IMR-90 (cell line): ENCODE measurements at regions not wholly inside any gene's neighbourhood (a gene's known extent, or its start where the extent isn't known, plus 50 kb on each side); places are given as distances from the start of the nearest gene placed in this dataset.

Source experiments
- ATAC-seq: fragments of 200-7000 bp; cut with Tn5 transposase; 2 replicates; pipeline ENCODE4 v1.9.1; 2020; ENCODE audit warnings: low read depth, mild to moderate bottlenecking, moderate library complexity
- BruUV-seq: library from RNA; stranded (reverse); fragments of 400-500 nt; replicated peaks from 2 replicates; lab custom pipeline; 2021; lab: Mats Ljungman, UMichigan
- CTCF ChIA-PET: fragments of 300-600 bp; formaldehyde crosslinking; extraction: SDS; loops from one replicate; lab custom pipeline; 2021; ENCODE audit warnings: antibody characterized with exemption; lab: Yijun Ruan, JAX
- POLR2A ChIA-PET: fragments of 300-600 bp; sonication (Branson Sonifier 250); formaldehyde crosslinking; loops from one replicate; lab custom pipeline; 2022; ENCODE audit warnings: antibody characterized with exemption; ENCODE audit not compliant: unreplicated experiment; lab: Charles Lee
- DNase-seq: peaks from one replicate; pipeline ENCODE4 v3.0.0; 2013
- H2AFZ ChIP-seq: replicated peaks from 2 replicates; pipeline ENCODE3; 2013; ENCODE audit warnings: low read length, mild to moderate bottlenecking; ENCODE audit not compliant: poor library complexity
- H2AK5ac ChIP-seq: 2 replicates; pipeline ENCODE4 v1.6.1; 2013; ENCODE audit warnings: low read depth, low read length, inconsistent platforms
- H2AK9ac ChIP-seq: replicated peaks from 2 replicates; pipeline ENCODE3; 2013; ENCODE audit warnings: mild to moderate bottlenecking, low read depth, low read length, moderate library complexity; ENCODE audit not compliant: poor library complexity
- H2BK120ac ChIP-seq: 2 replicates; pipeline ENCODE4 v1.6.1; 2013; ENCODE audit warnings: low read depth, low read length, inconsistent platforms
- H2BK15ac ChIP-seq: 3 replicates; pipeline ENCODE4 v1.6.1; 2013; ENCODE audit warnings: low read depth, low read length, inconsistent platforms
- H2BK20ac ChIP-seq: 2 replicates; pipeline ENCODE4 v1.6.1; 2013; ENCODE audit warnings: low read depth, mild to moderate bottlenecking, inconsistent platforms, low read length, moderate library complexity
- H2BK5ac ChIP-seq: 2 replicates; pipeline ENCODE4 v1.6.1; 2013; ENCODE audit warnings: mild to moderate bottlenecking, low read depth, low read length, inconsistent platforms; ENCODE audit not compliant: poor library complexity, severe bottlenecking
- H3K14ac ChIP-seq: replicated peaks from 2 replicates; pipeline ENCODE4 v1.6.1; 2013; ENCODE audit warnings: low read depth, low read length, inconsistent platforms
- H3K18ac ChIP-seq: 2 replicates; pipeline ENCODE4 v1.6.1; 2013; ENCODE audit warnings: low read depth, low read length, control low read depth
- H3K23ac ChIP-seq: 2 replicates; pipeline ENCODE4 v1.6.1; 2013; ENCODE audit warnings: low read depth, low read length, inconsistent platforms
- H3K27ac ChIP-seq: 2 replicates; pipeline ENCODE4 v1.5.1; 2013; ENCODE audit warnings: mild to moderate bottlenecking, control low read depth, low read length; ENCODE audit not compliant: insufficient read depth
- H3K27me3 ChIP-seq: 2 replicates; pipeline ENCODE4 v1.6.1; 2013; ENCODE audit warnings: low read length; ENCODE audit not compliant: control insufficient read depth, insufficient read depth
- H3K36me3 ChIP-seq: 2 replicates; pipeline ENCODE4 v1.6.1; 2013; ENCODE audit warnings: low read length, mixed read lengths; ENCODE audit not compliant: control insufficient read depth, insufficient read depth
- H3K4ac ChIP-seq: 2 replicates; pipeline ENCODE4 v1.6.1; 2013; ENCODE audit warnings: low read depth, low read length, inconsistent platforms
- H3K4me1 ChIP-seq: 2 replicates; pipeline ENCODE4 v1.6.1; 2013; ENCODE audit warnings: low read length, mixed read lengths; ENCODE audit not compliant: control insufficient read depth, insufficient read depth
- H3K4me2 ChIP-seq: 2 replicates; pipeline ENCODE4 v1.6.1; 2013; ENCODE audit warnings: low read depth, mild to moderate bottlenecking, control low read depth, low read length, moderate library complexity
- H3K4me3 ChIP-seq: 2 replicates; pipeline ENCODE4 v1.5.1; 2013; ENCODE audit warnings: low read depth, mild to moderate bottlenecking, control low read depth, low read length, moderate library complexity; ENCODE audit not compliant: insufficient read depth
- H3K56ac ChIP-seq: 2 replicates; pipeline ENCODE4 v1.6.1; 2013; ENCODE audit warnings: low read length, inconsistent platforms; ENCODE audit not compliant: insufficient read depth; ENCODE audit errors: extremely low read depth
- H3K79me1 ChIP-seq, 2 experiments: 2 replicates each; pipeline ENCODE4 v1.6.1; 2013; ENCODE audit warnings: low read length in 2 of 2, inconsistent platforms in 1 of 2, low read depth in 1 of 2
- H3K9ac ChIP-seq: 2 replicates; pipeline ENCODE4 v1.6.1; 2013; ENCODE audit warnings: low read depth, low read length, control low read depth
- H3K9me1 ChIP-seq: 2 replicates; pipeline ENCODE4 v1.6.1; 2013; ENCODE audit warnings: low read length, inconsistent platforms; ENCODE audit not compliant: insufficient read depth
- H3K9me3 ChIP-seq: 2 replicates; pipeline ENCODE4 v1.6.1; 2013; ENCODE audit warnings: low read length; ENCODE audit not compliant: control insufficient read depth, insufficient read depth
- H4K20me1 ChIP-seq: 2 replicates; pipeline ENCODE4 v1.6.1; 2013; ENCODE audit warnings: low read length, inconsistent platforms; ENCODE audit not compliant: insufficient read depth
- H4K5ac ChIP-seq: 2 replicates; pipeline ENCODE4 v1.6.1; 2013; ENCODE audit warnings: mild to moderate bottlenecking, low read depth, low read length, control low read depth
- H4K8ac ChIP-seq, 2 experiments: 2 replicates each; pipeline ENCODE4 v1.6.1; 2013; ENCODE audit warnings: low read depth in 2 of 2, low read length in 2 of 2, control low read depth in 1 of 2, inconsistent platforms in 1 of 2
- H4K91ac ChIP-seq: 2 replicates; pipeline ENCODE4 v1.6.1; 2013; ENCODE audit warnings: low read depth, low read length, inconsistent platforms; ENCODE audit not compliant: insufficient read depth
- BHLHE40 ChIP-seq: fragments of 150-350 bp; IDR thresholded peaks from 2 replicates; pipeline ENCODE4 v1.6.1; 2016; ENCODE audit warnings: mild to moderate bottlenecking, low read depth, low read length
- CEBPB ChIP-seq: IDR thresholded peaks from 2 replicates; pipeline ENCODE4 v1.6.1; 2012; ENCODE audit warnings: low read depth, low read length, improper control_type of control experiment
- MAZ ChIP-seq: IDR thresholded peaks from 2 replicates; pipeline ENCODE4 v1.6.1; 2012; ENCODE audit warnings: low read depth, mild to moderate bottlenecking, low read length, improper control_type of control experiment, moderate library complexity, borderline replicate concordance
- MXI1 ChIP-seq: IDR thresholded peaks from 2 replicates; pipeline ENCODE4 v1.6.1; 2012; ENCODE audit warnings: low read depth, mild to moderate bottlenecking, low read length, moderate library complexity, borderline replicate concordance
- RAD21 ChIP-seq: IDR thresholded peaks from 2 replicates; pipeline ENCODE4 v1.6.1; 2012; ENCODE audit warnings: low read length, improper control_type of control experiment
- RCOR1 ChIP-seq: IDR thresholded peaks from 2 replicates; pipeline ENCODE4 v1.6.1; 2012; ENCODE audit warnings: mild to moderate bottlenecking, low read length, improper control_type of control experiment; ENCODE audit not compliant: insufficient replicate concordance
- RFX5 ChIP-seq: IDR thresholded peaks from 2 replicates; pipeline ENCODE4 v1.8.0; 2012; ENCODE audit warnings: low read depth, mild to moderate bottlenecking, low read length, moderate library complexity
- WGBS, 2 experiments: methylation state at CpG; one replicate each; pipeline versions ENCODE4 v1.1.5 to v1.1.7; 2013; ENCODE audit warnings: missing lambda C conversion rate in 2 of 2; ENCODE audit not compliant: insufficient read length in 1 of 2; ENCODE audit errors: extremely low coverage in 2 of 2; 5-methylcytosine and 5-hydroxymethylcytosine counted together
- dilution Hi-C: fragments of 300-500 bp; cut with HindIII; formaldehyde crosslinking; loops from one replicate; pipeline ENCODE4 v1.14.3; 2018; ENCODE audit warnings: low sequenced_read_pairs; ENCODE audit not compliant: unreplicated experiment
- in situ Hi-C: fragments of 300-500 bp; cut with MboI; formaldehyde crosslinking; loops from 3 replicates; pipeline ENCODE4 v1.14.3; 2019; ENCODE audit warnings: low sequenced_read_pairs, inconsistent platforms, mixed read lengths
- intact Hi-C: fragments of 100-400 bp; cut with micrococcal nuclease; formaldehyde crosslinking; loops from 2 replicates; pipeline ENCODE4 v1.10.0; 2022

DNA sequence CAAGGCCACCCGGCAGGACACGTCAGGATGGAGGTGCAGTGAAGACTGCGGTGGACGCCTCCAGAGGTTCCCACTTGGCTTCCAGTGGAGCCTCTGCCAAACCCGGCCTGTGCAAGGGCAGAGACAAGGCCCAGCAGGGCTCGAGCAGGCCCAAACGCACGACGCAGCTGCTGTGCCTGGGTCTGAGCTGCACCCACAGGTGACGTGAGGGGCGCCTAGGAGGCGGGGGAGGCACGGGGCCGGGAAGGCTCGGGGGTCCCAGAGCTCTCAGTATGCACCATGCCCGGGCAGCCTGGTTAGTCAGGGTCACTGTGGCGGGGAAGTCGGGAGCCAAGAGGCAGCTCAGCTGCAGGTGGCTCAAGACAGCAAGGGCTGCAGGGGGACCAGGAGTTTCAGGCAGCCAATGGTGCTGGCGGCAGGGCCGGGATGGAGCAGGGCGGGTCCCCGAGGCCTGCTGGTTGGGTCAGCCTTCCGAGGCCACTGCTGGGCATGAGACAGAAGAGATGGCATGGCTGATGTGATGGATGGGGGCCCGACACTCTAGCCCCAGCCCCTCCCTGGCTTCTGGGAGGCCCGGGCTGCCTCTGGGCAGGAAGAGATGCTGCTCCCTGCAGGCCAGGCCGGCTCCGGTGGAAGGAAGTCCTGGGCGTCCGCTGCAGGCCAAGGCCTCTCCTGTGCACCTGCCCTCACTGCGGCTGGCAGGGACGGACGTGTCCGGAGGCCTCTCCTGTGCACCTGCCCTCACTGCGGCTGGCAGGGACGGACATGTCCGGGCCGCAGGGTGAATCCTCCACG lies 72.2 kb upstream of the CFAP46 start:
- no peak for DNase-seq
- H3K56ac ChIP-seq, result no peak overlapping the region
- WGBS, 2 experiments, result 82% methylated on average over 31 of the region's 38 CpGs; no CpG with 5 or more reads in 1 of the 2 experiments
- no peak overlapping the region for H2AK5ac ChIP-seq
- in situ Hi-C loops (no loop called here), dilution Hi-C loops (no loop called here), intact Hi-C loops (no loop called here)
- no peak overlapping the region for H3K23ac ChIP-seq
- H3K9me3 ChIP-seq, result peaks cover 27% of the 10 kb centered on the region
- no peak overlapping the region for H3K4me3 ChIP-seq
- no peak overlapping the region for H4K5ac ChIP-seq
- ATAC-seq, result no peak
- no peak overlapping the region for H3K4ac ChIP-seq
- no peak for TF ChIP-seq RCOR1
- TF ChIP-seq MAZ, result no peak
- no peak for TF ChIP-seq BHLHE40
- TF ChIP-seq MXI1, result no peak
- TF ChIP-seq CEBPB, result no peak
- no peak for TF ChIP-seq RAD21
- no peak for TF ChIP-seq RFX5
- no peak overlapping the region for H4K8ac ChIP-seq
- ChIA-PET POLR2A (no interaction called here), CTCF (no interaction called here)
- H2BK15ac ChIP-seq, result no peak overlapping the region
- H3K18ac ChIP-seq, result no peak overlapping the region
- no peaks in the 10 kb centered on the region for H3K4me1 ChIP-seq
- H3K9me1 ChIP-seq, result no peaks in the 10 kb centered on the region
- no peak overlapping the region for H2BK5ac ChIP-seq
- H4K20me1 ChIP-seq, result no peaks in the 10 kb centered on the region
- no peaks in the 10 kb centered on the region for H3K79me1 ChIP-seq
- no peak overlapping the region for H2AK9ac ChIP-seq
- no peak overlapping the region for H4K91ac ChIP-seq
- H3K36me3 ChIP-seq, result no peaks in the 10 kb centered on the region
- no peak overlapping the region for H2AFZ ChIP-seq
- H3K4me2 ChIP-seq, result no peak overlapping the region
- H3K9ac ChIP-seq, result no peak overlapping the region
- no TSS peak for BruUV-seq
- no peak overlapping the region for H2BK20ac ChIP-seq
- no peak overlapping the region for H2BK120ac ChIP-seq
- H3K27ac ChIP-seq, result no peak overlapping the region
- H3K27me3 ChIP-seq, result no peaks in the 10 kb centered on the region
- no peak overlapping the region for H3K14ac ChIP-seq
